ENCODE measurements at regions not wholly inside any gene's neighbourhood (a gene's known extent, or its start where the extent isn't known, plus 50 kb on each side); places are given as distances from the start of the nearest gene placed in this dataset.

DNA sequence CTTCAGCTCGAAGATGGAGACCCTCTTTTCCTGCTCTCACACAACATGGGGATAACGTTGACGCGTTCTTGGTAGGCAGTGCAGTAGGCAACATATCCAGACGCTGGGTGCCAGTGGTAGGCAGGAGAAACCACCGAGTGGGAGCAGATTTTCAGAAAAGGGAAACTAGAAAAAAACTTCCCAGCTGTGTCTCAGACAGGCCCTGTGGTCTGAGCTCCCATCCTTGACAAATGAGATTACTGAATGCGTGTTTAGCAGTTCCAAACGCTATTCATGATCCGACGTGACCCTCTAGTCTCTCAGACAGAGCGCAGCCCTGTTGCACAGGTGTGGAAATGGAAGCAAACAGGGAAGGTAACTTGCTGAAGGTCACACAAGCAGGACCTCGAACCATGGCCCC is 83.9 kb upstream of the DUSP22 start:
- no peak for DNase-seq (ENCODE audit: low read depth)
- TF ChIP-seq, protein P1, sequence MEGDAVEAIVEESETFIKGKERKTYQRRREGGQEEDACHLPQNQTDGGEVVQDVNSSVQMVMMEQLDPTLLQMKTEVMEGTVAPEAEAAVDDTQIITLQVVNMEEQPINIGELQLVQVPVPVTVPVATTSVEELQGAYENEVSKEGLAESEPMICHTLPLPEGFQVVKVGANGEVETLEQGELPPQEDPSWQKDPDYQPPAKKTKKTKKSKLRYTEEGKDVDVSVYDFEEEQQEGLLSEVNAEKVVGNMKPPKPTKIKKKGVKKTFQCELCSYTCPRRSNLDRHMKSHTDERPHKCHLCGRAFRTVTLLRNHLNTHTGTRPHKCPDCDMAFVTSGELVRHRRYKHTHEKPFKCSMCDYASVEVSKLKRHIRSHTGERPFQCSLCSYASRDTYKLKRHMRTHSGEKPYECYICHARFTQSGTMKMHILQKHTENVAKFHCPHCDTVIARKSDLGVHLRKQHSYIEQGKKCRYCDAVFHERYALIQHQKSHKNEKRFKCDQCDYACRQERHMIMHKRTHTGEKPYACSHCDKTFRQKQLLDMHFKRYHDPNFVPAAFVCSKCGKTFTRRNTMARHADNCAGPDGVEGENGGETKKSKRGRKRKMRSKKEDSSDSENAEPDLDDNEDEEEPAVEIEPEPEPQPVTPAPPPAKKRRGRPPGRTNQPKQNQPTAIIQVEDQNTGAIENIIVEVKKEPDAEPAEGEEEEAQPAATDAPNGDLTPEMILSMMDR (IDR thresholded peaks at IDR 0.05; ENCODE audit: low read length, missing control alignments): no peak
- H3K4me3 ChIP-seq (replicated peaks; ENCODE audit: low read depth, low read length): no peak overlapping the region

DNA sequence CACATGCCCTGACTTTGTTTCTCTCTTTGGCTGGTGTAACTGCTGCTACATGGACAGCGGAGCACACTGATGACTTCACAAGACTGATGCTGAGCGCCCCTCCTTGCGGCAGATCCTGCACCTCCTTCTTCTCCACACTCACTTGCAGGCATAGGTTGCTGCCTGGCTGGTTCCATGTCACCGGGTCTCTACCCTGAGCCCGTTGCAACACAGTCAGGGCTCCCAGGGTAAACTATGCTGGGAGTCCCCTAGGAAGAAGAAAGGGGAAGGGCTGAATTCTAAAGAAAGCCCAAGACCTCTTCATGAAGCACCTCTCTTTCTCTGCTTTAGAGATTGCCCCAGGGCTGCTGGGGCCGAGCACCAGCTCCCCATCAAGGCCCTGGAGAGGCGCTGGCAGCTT is 83.3 kb upstream of the DUSP22 start:
- DNase-seq (ENCODE audit: low read depth): no peak
- TF ChIP-seq, protein P1 (IDR thresholded peaks at IDR 0.05; ENCODE audit: low read length, missing control alignments): no peak
- no peak overlapping the region for H3K4me3 ChIP-seq (replicated peaks; ENCODE audit: low read depth, low read length)

DNA sequence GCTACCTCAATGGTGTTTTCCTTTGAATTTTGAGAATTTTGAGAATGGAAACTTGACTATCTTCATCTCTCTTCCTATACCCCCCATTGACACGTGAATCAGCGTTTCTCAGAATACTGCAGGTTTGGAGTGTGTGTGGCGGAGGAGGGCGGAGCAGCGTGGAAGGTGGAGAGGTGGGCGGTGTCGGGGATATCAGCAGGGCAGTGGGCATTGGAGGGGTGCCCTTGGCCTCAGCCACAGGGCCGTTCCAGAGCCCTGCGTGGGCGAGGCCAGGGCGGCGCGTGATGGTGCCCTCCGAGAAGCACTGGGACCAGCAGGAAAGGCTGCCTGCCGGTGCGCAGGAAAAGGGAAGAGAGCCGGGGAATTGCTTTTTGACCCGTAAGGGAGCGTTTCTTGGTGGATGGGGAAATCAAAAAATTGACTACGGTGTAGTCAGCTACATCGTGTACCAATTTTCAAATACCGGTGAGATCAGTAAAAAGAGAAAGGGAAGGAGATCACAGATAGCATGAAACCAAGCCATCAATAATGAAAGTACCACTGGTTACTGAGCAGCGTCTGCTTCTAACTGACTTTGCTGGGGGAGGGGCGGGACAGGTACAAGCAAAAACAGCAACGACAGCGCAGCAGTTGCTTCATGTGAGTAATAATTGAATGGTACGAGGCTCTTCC is 82.7 kb upstream of the DUSP22 start:
- TF ChIP-seq, protein P1 (IDR thresholded peaks at IDR 0.05; ENCODE audit: low read length, missing control alignments): no peak
- H3K4me3 ChIP-seq (replicated peaks; ENCODE audit: low read depth, low read length): no peak overlapping the region
- DNase-seq (ENCODE audit: low read depth): no peak

DNA sequence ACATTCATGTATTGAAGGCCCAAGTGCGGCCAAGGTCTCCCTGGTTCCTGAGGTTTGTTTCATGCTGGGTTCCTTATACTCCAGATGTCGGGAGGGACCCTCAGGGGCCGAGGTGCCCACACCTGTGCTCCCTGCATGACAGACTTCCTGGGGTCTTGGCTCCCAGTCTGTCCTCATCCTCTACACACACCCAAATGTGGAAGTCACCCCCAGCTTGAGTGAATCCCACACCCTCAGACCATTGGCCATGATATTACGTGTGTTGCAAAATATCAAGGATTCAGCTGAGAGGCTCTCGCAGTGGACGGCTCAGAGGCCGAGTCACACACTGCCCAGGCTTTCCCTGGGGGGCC is 82.2 kb upstream of the DUSP22 start:
- TF ChIP-seq, protein P1 (IDR thresholded peaks at IDR 0.05; ENCODE audit: low read length, missing control alignments): no peak
- H3K4me3 ChIP-seq (replicated peaks; ENCODE audit: low read depth, low read length): no peak overlapping the region
- DNase-seq (ENCODE audit: low read depth): no peak

DNA sequence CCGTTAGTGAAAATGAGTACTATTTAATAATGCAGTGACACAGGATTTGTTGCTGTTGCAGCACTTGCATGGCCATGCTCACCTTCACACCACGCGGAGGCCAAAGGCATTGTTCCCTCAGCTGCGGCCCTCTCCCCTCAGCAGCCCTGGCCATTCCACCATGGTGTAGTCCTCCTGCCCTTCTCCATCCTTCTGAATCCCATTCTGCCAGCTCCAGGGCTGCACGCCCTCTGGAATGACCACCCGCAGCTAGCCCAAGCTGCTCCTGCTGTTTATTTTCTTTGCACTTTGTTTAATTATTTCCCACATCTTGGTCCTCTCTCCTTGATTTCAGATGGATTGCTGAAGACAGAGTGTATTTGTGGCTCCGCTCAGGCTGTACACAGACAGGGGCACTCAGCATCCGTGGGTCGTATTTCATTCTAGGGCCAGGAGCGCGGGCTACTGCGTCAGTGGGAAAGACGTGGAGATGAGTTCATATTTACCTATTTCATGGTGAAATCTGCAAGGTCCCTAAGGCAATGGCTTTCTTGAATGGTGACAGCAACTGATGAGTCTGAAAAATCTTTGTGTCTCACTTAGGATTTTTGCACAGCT is 81.4 kb upstream of the DUSP22 start:
- no peak for DNase-seq (ENCODE audit: low read depth)

DNA sequence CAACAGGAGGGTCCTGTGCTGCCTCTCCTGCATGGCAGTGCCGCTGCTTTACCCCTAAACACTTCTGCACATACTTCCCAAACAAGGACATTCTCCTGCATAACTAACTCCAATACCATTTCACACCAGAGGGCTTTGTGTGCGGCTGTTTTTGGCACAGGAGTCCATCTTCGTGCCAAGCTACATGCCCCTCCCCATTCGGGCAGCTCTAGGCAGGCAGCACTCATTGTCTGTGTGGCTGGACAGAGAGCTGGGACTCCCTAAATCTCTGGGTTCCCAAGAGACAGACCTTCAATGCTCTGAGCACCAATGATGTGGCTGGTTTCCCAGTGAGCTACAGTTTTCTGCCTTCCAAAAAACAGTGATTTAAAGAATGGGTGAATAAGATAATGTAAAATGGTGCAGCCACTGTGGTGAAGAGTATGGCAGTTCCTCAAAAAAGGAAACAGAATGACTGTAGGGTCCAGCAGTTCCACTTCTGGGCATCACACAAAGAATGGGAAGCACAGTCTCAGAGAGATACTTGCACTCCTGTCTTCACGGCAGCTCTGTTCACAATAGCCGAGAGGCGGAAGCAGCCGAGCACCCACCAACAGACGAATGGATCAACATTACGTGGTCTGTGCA is 80.3 kb upstream of the DUSP22 start:
- TF ChIP-seq, protein P1 (IDR thresholded peaks at IDR 0.05; ENCODE audit: low read length, missing control alignments): no peak
- H3K4me3 ChIP-seq (replicated peaks; ENCODE audit: low read depth, low read length): no peak overlapping the region
- no peak for DNase-seq (ENCODE audit: low read depth)

More for the DNA sequence above, 81.4 kb upstream of the DUSP22 start:
- H3K4me3 ChIP-seq (replicated peaks; ENCODE audit: low read depth, low read length): no peak overlapping the region
- TF ChIP-seq, protein P1 (IDR thresholded peaks at IDR 0.05; ENCODE audit: low read length, missing control alignments): no peak
